Fibroblast of lung (primary cell): ENCODE measurements at regions not wholly inside any gene's neighbourhood (a gene's known extent, or its start where the extent isn't known, plus 50 kb on each side); places are given as distances from the start of the nearest gene placed in this dataset.
"Not testable (repeated sequence)": the region's sequence is repeated elsewhere in the genome, so short reads cannot be mapped to it uniquely, and the experiment has no call there.

ENCODE experiments used
- DNase-seq, 2 donors: peaks; one replicate each; pipeline versions ENCODE4 v3.0.0 to v3.0.0-alpha.2; 2010; ENCODE audit warnings: low read depth in 2 of 2
- H2AFZ ChIP-seq: 2 replicates; pipeline ENCODE4 v1.5.1; 2012; ENCODE audit warnings: low read length, control low read depth, inconsistent platforms
- H3K27ac ChIP-seq: 2 replicates; pipeline ENCODE4 v1.5.1; 2011; ENCODE audit warnings: low read length, control low read depth; ENCODE audit not compliant: insufficient read depth
- H3K27me3 ChIP-seq: 2 replicates; pipeline ENCODE4 v1.5.1; 2011; ENCODE audit warnings: mild to moderate bottlenecking, low read length; ENCODE audit not compliant: control insufficient read depth, insufficient read depth
- H3K36me3 ChIP-seq: 2 replicates; pipeline ENCODE4 v1.5.1; 2011; ENCODE audit warnings: low read length; ENCODE audit not compliant: control insufficient read depth, insufficient read depth
- H3K4me1 ChIP-seq: 2 replicates; pipeline ENCODE4 v1.5.1; 2011; ENCODE audit warnings: low read length; ENCODE audit not compliant: control insufficient read depth, insufficient read depth; ENCODE audit errors: extremely low read depth
- H3K4me2 ChIP-seq: 2 replicates; pipeline ENCODE4 v1.5.1; 2011; ENCODE audit warnings: low read length, control low read depth; ENCODE audit not compliant: insufficient read depth; ENCODE audit errors: extremely low read depth
- H3K4me3 ChIP-seq, 4 experiments: fragments of 200-600 bp in 1 of 4; sonication (generic) in 1 of 4; replicated peaks in 1 of 4; 2 replicates each; pipeline ENCODE4 v1.5.1; 2011 to 2016; ENCODE audit warnings: low read length in 4 of 4, low read depth in 3 of 4, mild to moderate bottlenecking in 3 of 4, control low read depth in 2 of 4, inconsistent platforms in 1 of 4, mixed read lengths in 1 of 4; ENCODE audit not compliant: insufficient read depth in 1 of 4; ENCODE audit errors: control extremely low read depth in 1 of 4
- H3K79me2 ChIP-seq: 2 replicates; pipeline ENCODE4 v1.5.1; 2012; ENCODE audit warnings: mild to moderate bottlenecking, low read length, inconsistent platforms; ENCODE audit not compliant: control insufficient read depth, insufficient read depth
- H3K9ac ChIP-seq: 2 replicates; pipeline ENCODE4 v1.5.1; 2011; ENCODE audit warnings: mild to moderate bottlenecking, low read length, control low read depth; ENCODE audit not compliant: insufficient read depth
- H3K9me3 ChIP-seq: 2 replicates; pipeline ENCODE4 v1.5.1; 2012; ENCODE audit warnings: low read depth, low read length; ENCODE audit not compliant: control insufficient read depth, insufficient read depth
- H4K20me1 ChIP-seq: 2 replicates; pipeline ENCODE4 v1.5.1; 2011; ENCODE audit warnings: low read length; ENCODE audit not compliant: control insufficient read depth, insufficient read depth; ENCODE audit errors: extremely low read depth
- EZH2 ChIP-seq: IDR thresholded peaks from 2 replicates; pipeline ENCODE4 v1.5.1; 2012; ENCODE audit warnings: low read length, control low read depth, mild to moderate bottlenecking; ENCODE audit errors: missing control alignments
- TF ChIP-seq, protein P1 (sequence below), 2 donors: IDR thresholded peaks in 1 of 2; conservative IDR thresholded peaks in 1 of 2; 1 replicate in 1 of 2; 2 replicates in 1 of 2; pipeline ENCODE4 v1.5.1; 2011 to 2012; ENCODE audit warnings: low read length in 2 of 2, control low read depth in 1 of 2, inconsistent platforms in 1 of 2, low read depth in 1 of 2, mild to moderate bottlenecking in 1 of 2

DNA sequence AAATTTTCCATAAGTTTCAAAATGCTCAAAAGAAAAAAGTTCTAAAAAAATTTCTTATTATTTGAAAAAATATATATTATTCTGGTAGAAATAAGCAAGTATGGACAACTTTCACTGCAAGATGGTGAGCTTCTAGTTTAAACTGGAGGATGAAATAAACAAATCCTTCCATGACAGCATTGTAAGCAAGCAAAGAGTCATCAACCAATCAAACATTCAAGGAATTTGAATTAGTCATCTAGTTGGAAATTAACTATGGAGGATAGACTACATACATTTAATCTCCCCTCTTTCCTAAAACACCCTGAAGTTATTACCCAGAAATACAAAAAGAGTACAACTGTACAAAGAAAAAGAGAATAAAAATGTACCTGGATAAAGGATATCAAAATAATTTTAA is 51.0 kb upstream of the IRX5 start:
- no peak overlapping the region for H2AFZ ChIP-seq
- H3K9me3 ChIP-seq = no peaks in the 10 kb centered on the region
- TF ChIP-seq, protein P1, sequence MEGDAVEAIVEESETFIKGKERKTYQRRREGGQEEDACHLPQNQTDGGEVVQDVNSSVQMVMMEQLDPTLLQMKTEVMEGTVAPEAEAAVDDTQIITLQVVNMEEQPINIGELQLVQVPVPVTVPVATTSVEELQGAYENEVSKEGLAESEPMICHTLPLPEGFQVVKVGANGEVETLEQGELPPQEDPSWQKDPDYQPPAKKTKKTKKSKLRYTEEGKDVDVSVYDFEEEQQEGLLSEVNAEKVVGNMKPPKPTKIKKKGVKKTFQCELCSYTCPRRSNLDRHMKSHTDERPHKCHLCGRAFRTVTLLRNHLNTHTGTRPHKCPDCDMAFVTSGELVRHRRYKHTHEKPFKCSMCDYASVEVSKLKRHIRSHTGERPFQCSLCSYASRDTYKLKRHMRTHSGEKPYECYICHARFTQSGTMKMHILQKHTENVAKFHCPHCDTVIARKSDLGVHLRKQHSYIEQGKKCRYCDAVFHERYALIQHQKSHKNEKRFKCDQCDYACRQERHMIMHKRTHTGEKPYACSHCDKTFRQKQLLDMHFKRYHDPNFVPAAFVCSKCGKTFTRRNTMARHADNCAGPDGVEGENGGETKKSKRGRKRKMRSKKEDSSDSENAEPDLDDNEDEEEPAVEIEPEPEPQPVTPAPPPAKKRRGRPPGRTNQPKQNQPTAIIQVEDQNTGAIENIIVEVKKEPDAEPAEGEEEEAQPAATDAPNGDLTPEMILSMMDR (conservative IDR thresholded peaks at IDR 0.05 in 1 of 2, IDR thresholded peaks at IDR 0.05 in 1 of 2; ENCODE audit: low read depth in 1 of 2, low read length in 2 of 2) = no peak
- no peak for TF ChIP-seq EZH2
- H3K9ac ChIP-seq = no peak overlapping the region
- no peaks in the 10 kb centered on the region for H4K20me1 ChIP-seq
- no peaks in the 10 kb centered on the region for H3K27me3 ChIP-seq
- no peak overlapping the region for H3K4me2 ChIP-seq
- no peak for DNase-seq
- H3K4me1 ChIP-seq = no peaks in the 10 kb centered on the region
- no peak overlapping the region for H3K27ac ChIP-seq
- no peaks in the 10 kb centered on the region for H3K36me3 ChIP-seq
- no peaks in the 10 kb centered on the region for H3K79me2 ChIP-seq
- H3K4me3 ChIP-seq = no peak overlapping the region

DNA sequence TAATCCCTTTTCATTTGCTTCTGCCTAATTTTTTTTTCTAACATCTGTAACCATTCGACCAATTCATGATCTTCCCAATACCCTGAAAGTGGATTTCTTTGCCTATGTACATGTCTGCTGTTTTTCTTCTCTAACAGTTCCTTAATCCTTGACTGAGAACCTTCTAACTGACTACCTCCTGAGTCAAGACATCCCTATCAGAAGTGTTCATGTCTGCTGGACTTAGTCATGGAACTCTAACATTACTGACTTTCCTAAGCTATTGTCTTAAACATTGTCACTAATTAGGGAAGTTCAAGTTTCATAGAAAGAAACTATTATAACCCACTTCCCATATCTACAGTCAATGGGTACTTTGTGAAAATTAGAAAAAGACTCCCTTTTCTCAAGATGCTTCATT is 52.4 kb upstream of the IRX5 start:
- Histone ChIP-seq H3K9ac (no peak overlapping the region), H2AFZ (no peak overlapping the region), H3K4me3 (no peak overlapping the region), H3K36me3 (no peaks in the 10 kb centered on the region), H3K27ac (no peak overlapping the region), H3K27me3 (no peaks in the 10 kb centered on the region), H3K79me2 (no peaks in the 10 kb centered on the region), H4K20me1 (no peaks in the 10 kb centered on the region), H3K9me3 (no peaks in the 10 kb centered on the region), H3K4me2 (no peak overlapping the region), H3K4me1 (no peaks in the 10 kb centered on the region)
- no peak for TF ChIP-seq EZH2
- TF ChIP-seq, protein P1 (conservative IDR thresholded peaks at IDR 0.05 in 1 of 2, IDR thresholded peaks at IDR 0.05 in 1 of 2; ENCODE audit: low read depth in 1 of 2, low read length in 2 of 2) = no peak
- no peak for DNase-seq

DNA sequence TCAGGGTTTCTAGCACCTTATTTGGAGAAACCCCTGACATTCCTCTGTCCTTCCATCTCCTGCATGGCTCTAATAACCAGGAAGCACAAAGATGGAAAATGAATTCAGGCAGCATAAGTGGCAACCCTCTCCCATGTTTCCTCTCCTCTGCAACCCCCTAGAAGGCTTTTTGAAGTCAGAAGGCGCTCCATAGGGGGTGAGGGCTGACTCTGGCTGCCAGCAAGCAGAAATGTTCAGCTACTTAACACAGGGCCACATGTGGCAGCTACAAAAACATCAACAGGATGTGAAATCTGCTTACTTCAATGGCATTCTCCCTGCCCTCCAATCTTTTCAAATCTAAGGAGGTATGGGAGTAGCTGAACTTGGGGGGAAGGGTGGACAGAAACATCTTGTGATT is 55.2 kb upstream of the IRX5 start:
- H4K20me1 ChIP-seq = no peaks in the 10 kb centered on the region
- H3K79me2 ChIP-seq = no peaks in the 10 kb centered on the region
- H3K27me3 ChIP-seq = no peaks in the 10 kb centered on the region
- TF ChIP-seq EZH2 = no peak
- TF ChIP-seq, protein P1 (conservative IDR thresholded peaks at IDR 0.05 in 1 of 2, IDR thresholded peaks at IDR 0.05 in 1 of 2; ENCODE audit: low read depth in 1 of 2, low read length in 2 of 2) = no peak
- H3K4me2 ChIP-seq = no peak overlapping the region
- H2AFZ ChIP-seq = no peak overlapping the region
- no peak overlapping the region for H3K9ac ChIP-seq
- no peaks in the 10 kb centered on the region for H3K36me3 ChIP-seq
- H3K4me1 ChIP-seq = no peaks in the 10 kb centered on the region
- no peak overlapping the region for H3K27ac ChIP-seq
- H3K9me3 ChIP-seq = no peaks in the 10 kb centered on the region
- no peak for DNase-seq
- H3K4me3 ChIP-seq = no peak overlapping the region

- H3K9ac ChIP-seq, H3K36me3 ChIP-seq, H3K27ac ChIP-seq, H3K4me3 ChIP-seq, H3K27me3 ChIP-seq, H3K79me2 ChIP-seq, H4K20me1 ChIP-seq, H2AFZ ChIP-seq, H3K4me1 ChIP-seq, DNase-seq, H3K4me2 ChIP-seq, H3K9me3 ChIP-seq: not testable (repeated sequence)
Observed at GRCh38 chr16:54873716-54874373, 56.8 kb upstream of the IRX5 start.
